ENCODE measurements at regions not wholly inside any gene's neighbourhood (a gene's known extent, or its start where the extent isn't known, plus 50 kb on each side); places are given as distances from the start of the nearest gene placed in this dataset.

- no peak for TF ChIP-seq CTCF (IDR thresholded peaks at IDR 0.05)
- TF ChIP-seq POLR2A (IDR thresholded peaks at IDR 0.05): no peak
These were observed 135.3 kb downstream of the AKAIN1 start for GRCh38 chr18:5061785-5062184.
